ENCODE measurements at regions not wholly inside any gene's neighbourhood (a gene's known extent, or its start where the extent isn't known, plus 50 kb on each side); places are given as distances from the start of the nearest gene placed in this dataset.

- H3K9ac ChIP-seq (ENCODE audit: insufficient read depth, low read length) = no peak overlapping the region
- no peak overlapping the region for H3K4me3 ChIP-seq (replicated peaks in 1 of 4; ENCODE audit: control extremely low read depth in 1 of 4, insufficient read depth in 1 of 4, low read depth in 3 of 4, low read length in 4 of 4)
- DNase-seq (ENCODE audit: low read depth in 2 of 2) = peak; percentile 48 to 74
- H3K4me1 ChIP-seq (ENCODE audit: control insufficient read depth, extremely low read depth, insufficient read depth, low read length) = no peaks in the 10 kb centered on the region
- H3K79me2 ChIP-seq (ENCODE audit: control insufficient read depth, insufficient read depth, low read length) = no peaks in the 10 kb centered on the region
- no peak overlapping the region for H2AFZ ChIP-seq (ENCODE audit: low read length)
- no peaks in the 10 kb centered on the region for H4K20me1 ChIP-seq (ENCODE audit: control insufficient read depth, extremely low read depth, insufficient read depth, low read length)
- no peaks in the 10 kb centered on the region for H3K27me3 ChIP-seq (ENCODE audit: control insufficient read depth, insufficient read depth, low read length)
- no peak overlapping the region for H3K4me2 ChIP-seq (ENCODE audit: extremely low read depth, insufficient read depth, low read length)
- H3K36me3 ChIP-seq (ENCODE audit: control insufficient read depth, insufficient read depth, low read length) = no peaks in the 10 kb centered on the region
- no peak overlapping the region for H3K27ac ChIP-seq (ENCODE audit: insufficient read depth, low read length)
- no peaks in the 10 kb centered on the region for H3K9me3 ChIP-seq (ENCODE audit: control insufficient read depth, insufficient read depth, low read depth, low read length)
- TF ChIP-seq, protein P1, sequence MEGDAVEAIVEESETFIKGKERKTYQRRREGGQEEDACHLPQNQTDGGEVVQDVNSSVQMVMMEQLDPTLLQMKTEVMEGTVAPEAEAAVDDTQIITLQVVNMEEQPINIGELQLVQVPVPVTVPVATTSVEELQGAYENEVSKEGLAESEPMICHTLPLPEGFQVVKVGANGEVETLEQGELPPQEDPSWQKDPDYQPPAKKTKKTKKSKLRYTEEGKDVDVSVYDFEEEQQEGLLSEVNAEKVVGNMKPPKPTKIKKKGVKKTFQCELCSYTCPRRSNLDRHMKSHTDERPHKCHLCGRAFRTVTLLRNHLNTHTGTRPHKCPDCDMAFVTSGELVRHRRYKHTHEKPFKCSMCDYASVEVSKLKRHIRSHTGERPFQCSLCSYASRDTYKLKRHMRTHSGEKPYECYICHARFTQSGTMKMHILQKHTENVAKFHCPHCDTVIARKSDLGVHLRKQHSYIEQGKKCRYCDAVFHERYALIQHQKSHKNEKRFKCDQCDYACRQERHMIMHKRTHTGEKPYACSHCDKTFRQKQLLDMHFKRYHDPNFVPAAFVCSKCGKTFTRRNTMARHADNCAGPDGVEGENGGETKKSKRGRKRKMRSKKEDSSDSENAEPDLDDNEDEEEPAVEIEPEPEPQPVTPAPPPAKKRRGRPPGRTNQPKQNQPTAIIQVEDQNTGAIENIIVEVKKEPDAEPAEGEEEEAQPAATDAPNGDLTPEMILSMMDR (conservative IDR thresholded peaks at IDR 0.05 in 1 of 2, IDR thresholded peaks at IDR 0.05 in 1 of 2; ENCODE audit: low read depth in 1 of 2, low read length in 2 of 2) = no peak
- no peak for TF ChIP-seq EZH2 (IDR thresholded peaks at IDR 0.05; ENCODE audit: low read length, missing control alignments)
Measured at GRCh38 chr2:200159829-200160781, 146.4 kb upstream of the SPATS2L start.

- Histone ChIP-seq H3K79me2 (ENCODE audit: control insufficient read depth, insufficient read depth, low read length) (no peaks in the 10 kb centered on the region), H3K4me2 (ENCODE audit: extremely low read depth, insufficient read depth, low read length) (no peak overlapping the region), H3K27me3 (ENCODE audit: control insufficient read depth, insufficient read depth, low read length) (no peaks in the 10 kb centered on the region), H3K9me3 (ENCODE audit: control insufficient read depth, insufficient read depth, low read depth, low read length) (no peaks in the 10 kb centered on the region), H4K20me1 (ENCODE audit: control insufficient read depth, extremely low read depth, insufficient read depth, low read length) (no peaks in the 10 kb centered on the region), H3K27ac (ENCODE audit: insufficient read depth, low read length) (no peak overlapping the region), H3K9ac (ENCODE audit: insufficient read depth, low read length) (no peak overlapping the region), H3K4me1 (ENCODE audit: control insufficient read depth, extremely low read depth, insufficient read depth, low read length) (no peaks in the 10 kb centered on the region), H2AFZ (ENCODE audit: low read length) (no peak overlapping the region), H3K36me3 (ENCODE audit: control insufficient read depth, insufficient read depth, low read length) (no peaks in the 10 kb centered on the region), H3K4me3 (replicated peaks in 1 of 4; ENCODE audit: control extremely low read depth in 1 of 4, insufficient read depth in 1 of 4, low read depth in 3 of 4, low read length in 4 of 4) (no peak overlapping the region)
- TF ChIP-seq, protein P1 (conservative IDR thresholded peaks at IDR 0.05 in 1 of 2, IDR thresholded peaks at IDR 0.05 in 1 of 2; ENCODE audit: low read depth in 1 of 2, low read length in 2 of 2) = no peak
- TF ChIP-seq EZH2 (IDR thresholded peaks at IDR 0.05; ENCODE audit: low read length, missing control alignments) = no peak
- no peak for DNase-seq (ENCODE audit: low read depth in 2 of 2)
Measured at GRCh38 chr2:200161458-200161857, 145.0 kb upstream of the SPATS2L start.

- no peak overlapping the region for H2AFZ ChIP-seq (ENCODE audit: low read length)
- H3K27me3 ChIP-seq (ENCODE audit: control insufficient read depth, insufficient read depth, low read length) = peaks cover 2% of the 10 kb centered on the region
- H3K4me2 ChIP-seq (ENCODE audit: extremely low read depth, insufficient read depth, low read length) = no peak overlapping the region
- H3K4me1 ChIP-seq (ENCODE audit: control insufficient read depth, extremely low read depth, insufficient read depth, low read length) = no peaks in the 10 kb centered on the region
- H4K20me1 ChIP-seq (ENCODE audit: control insufficient read depth, extremely low read depth, insufficient read depth, low read length) = no peaks in the 10 kb centered on the region
- H3K27ac ChIP-seq (ENCODE audit: insufficient read depth, low read length) = no peak overlapping the region
- H3K36me3 ChIP-seq (ENCODE audit: control insufficient read depth, insufficient read depth, low read length) = no peaks in the 10 kb centered on the region
- H3K9me3 ChIP-seq (ENCODE audit: control insufficient read depth, insufficient read depth, low read depth, low read length) = no peaks in the 10 kb centered on the region
- TF ChIP-seq EZH2 (IDR thresholded peaks at IDR 0.05; ENCODE audit: low read length, missing control alignments) = no peak
- TF ChIP-seq, protein P1 (conservative IDR thresholded peaks at IDR 0.05 in 1 of 2, IDR thresholded peaks at IDR 0.05 in 1 of 2; ENCODE audit: low read depth in 1 of 2, low read length in 2 of 2) = no peak
- H3K4me3 ChIP-seq (replicated peaks in 1 of 4; ENCODE audit: control extremely low read depth in 1 of 4, insufficient read depth in 1 of 4, low read depth in 3 of 4, low read length in 4 of 4) = no peak overlapping the region
- no peak overlapping the region for H3K9ac ChIP-seq (ENCODE audit: insufficient read depth, low read length)
- DNase-seq (ENCODE audit: low read depth in 2 of 2) = no peak
- no peaks in the 10 kb centered on the region for H3K79me2 ChIP-seq (ENCODE audit: control insufficient read depth, insufficient read depth, low read length)
Measured at GRCh38 chr2:200165687-200166086, 140.8 kb upstream of the SPATS2L start.

Measured in fibroblast of lung (primary cell).